IPS-18a (cell line): ENCODE measurements at regions not wholly inside any gene's neighbourhood (a gene's known extent, or its start where the extent isn't known, plus 50 kb on each side); places are given as distances from the start of the nearest gene placed in this dataset.

ENCODE experiments used
- H3K27ac ChIP-seq: one replicate; pipeline ENCODE4 v1.5.1; 2013; ENCODE audit warnings: low read length
- H3K27me3 ChIP-seq: one replicate; pipeline ENCODE4 v1.6.1; 2013; ENCODE audit warnings: mild to moderate bottlenecking, low read length; ENCODE audit not compliant: control insufficient read depth, insufficient read depth
- H3K36me3 ChIP-seq: one replicate; pipeline ENCODE4 v1.6.1; 2013; ENCODE audit warnings: low read depth, low read length; ENCODE audit not compliant: control insufficient read depth
- H3K4me1 ChIP-seq: one replicate; pipeline ENCODE4 v1.6.1; 2013; ENCODE audit warnings: low read depth, low read length; ENCODE audit not compliant: control insufficient read depth
- H3K4me3 ChIP-seq: one replicate; pipeline ENCODE4 v1.5.1; 2013; ENCODE audit warnings: low read length
- H3K9ac ChIP-seq: one replicate; pipeline ENCODE4 v1.6.1; 2013; ENCODE audit warnings: mild to moderate bottlenecking, low read length, moderate library complexity
- H3K9me3 ChIP-seq: one replicate; pipeline ENCODE4 v1.6.1; 2013; ENCODE audit warnings: low read depth, low read length; ENCODE audit not compliant: control insufficient read depth

- peaks cover 2% of the 10 kb centered on the region for H3K9me3 ChIP-seq
- H3K9ac ChIP-seq = no peak overlapping the region
- no peaks in the 10 kb centered on the region for H3K4me1 ChIP-seq
- no peaks in the 10 kb centered on the region for H3K36me3 ChIP-seq
- no peaks in the 10 kb centered on the region for H3K27me3 ChIP-seq
- H3K27ac ChIP-seq = no peak overlapping the region
- no peak overlapping the region for H3K4me3 ChIP-seq
These were observed 367.8 kb upstream of the SULF2 start for GRCh38 chr20:48153103-48153502.

- Histone ChIP-seq H3K4me1 (no peaks in the 10 kb centered on the region), H3K9ac (no peak overlapping the region), H3K36me3 (no peaks in the 10 kb centered on the region), H3K27me3 (no peaks in the 10 kb centered on the region), H3K9me3 (no peaks in the 10 kb centered on the region), H3K27ac (no peak overlapping the region), H3K4me3 (no peak overlapping the region)
These were observed 365.3 kb upstream of the SULF2 start for GRCh38 chr20:48150568-48150967.

GRCh38 chr20:48149902-48150301, 364.6 kb upstream of the SULF2 start:
- no peaks in the 10 kb centered on the region for H3K4me1 ChIP-seq
- H3K36me3 ChIP-seq = no peaks in the 10 kb centered on the region
- H3K27ac ChIP-seq = no peak overlapping the region
- H3K9ac ChIP-seq = no peak overlapping the region
- H3K4me3 ChIP-seq = no peak overlapping the region
- no peaks in the 10 kb centered on the region for H3K9me3 ChIP-seq
- H3K27me3 ChIP-seq = no peaks in the 10 kb centered on the region

- Histone ChIP-seq H3K27ac (no peak overlapping the region), H3K36me3 (no peaks in the 10 kb centered on the region), H3K9ac (no peak overlapping the region), H3K4me3 (no peak overlapping the region), H3K27me3 (no peaks in the 10 kb centered on the region), H3K4me1 (no peaks in the 10 kb centered on the region), H3K9me3 (no peaks in the 10 kb centered on the region)
These were observed 363.8 kb upstream of the SULF2 start for GRCh38 chr20:48148916-48149672.

GRCh38 chr20:48148020-48148419, 362.7 kb upstream of the SULF2 start:
- Histone ChIP-seq H3K9ac (no peak overlapping the region), H3K27me3 (no peaks in the 10 kb centered on the region), H3K9me3 (no peaks in the 10 kb centered on the region), H3K4me3 (no peak overlapping the region), H3K27ac (no peak overlapping the region), H3K36me3 (no peaks in the 10 kb centered on the region), H3K4me1 (peaks cover 2% of the 10 kb centered on the region)

- Histone ChIP-seq H3K27ac (no peak overlapping the region), H3K4me1 (peaks cover 2% of the 10 kb centered on the region), H3K9ac (no peak overlapping the region), H3K4me3 (no peak overlapping the region), H3K9me3 (no peaks in the 10 kb centered on the region), H3K36me3 (no peaks in the 10 kb centered on the region), H3K27me3 (no peaks in the 10 kb centered on the region)
These were observed 362.0 kb upstream of the SULF2 start for GRCh38 chr20:48147311-48147710.

GRCh38 chr20:48146877-48147276, 361.6 kb upstream of the SULF2 start:
- no peak overlapping the region for H3K9ac ChIP-seq
- H3K27ac ChIP-seq = no peak overlapping the region
- H3K4me3 ChIP-seq = no peak overlapping the region
- H3K9me3 ChIP-seq = no peaks in the 10 kb centered on the region
- H3K27me3 ChIP-seq = no peaks in the 10 kb centered on the region
- H3K36me3 ChIP-seq = no peaks in the 10 kb centered on the region
- H3K4me1 ChIP-seq = peaks cover 2% of the 10 kb centered on the region

GRCh38 chr20:48146308-48146707, 361.0 kb upstream of the SULF2 start:
- H3K27me3 ChIP-seq = no peaks in the 10 kb centered on the region
- peaks cover 2% of the 10 kb centered on the region for H3K4me1 ChIP-seq
- H3K9me3 ChIP-seq = no peaks in the 10 kb centered on the region
- no peak overlapping the region for H3K9ac ChIP-seq
- no peaks in the 10 kb centered on the region for H3K36me3 ChIP-seq
- H3K27ac ChIP-seq = no peak overlapping the region
- no peak overlapping the region for H3K4me3 ChIP-seq

GRCh38 chr20:48143435-48144081, 358.3 kb upstream of the SULF2 start:
- Histone ChIP-seq H3K36me3 (no peaks in the 10 kb centered on the region), H3K27me3 (no peaks in the 10 kb centered on the region), H3K27ac (no peak overlapping the region), H3K9ac (no peak overlapping the region), H3K4me1 (peaks cover 2% of the 10 kb centered on the region), H3K9me3 (peaks cover 3% of the 10 kb centered on the region), H3K4me3 (no peak overlapping the region)

GRCh38 chr20:48142516-48142773, 357.2 kb upstream of the SULF2 start:
- no peaks in the 10 kb centered on the region for H3K36me3 ChIP-seq
- peaks cover 2% of the 10 kb centered on the region for H3K4me1 ChIP-seq
- H3K4me3 ChIP-seq = no peak overlapping the region
- H3K27me3 ChIP-seq = no peaks in the 10 kb centered on the region
- peaks cover 3% of the 10 kb centered on the region for H3K9me3 ChIP-seq
- no peak overlapping the region for H3K9ac ChIP-seq
- H3K27ac ChIP-seq = no peak overlapping the region

- Histone ChIP-seq H3K4me1 (peaks cover 2% of the 10 kb centered on the region), H3K36me3 (no peaks in the 10 kb centered on the region), H3K4me3 (no peak overlapping the region), H3K27ac (no peak overlapping the region), H3K9ac (no peak overlapping the region), H3K9me3 (peaks cover 3% of the 10 kb centered on the region), H3K27me3 (no peaks in the 10 kb centered on the region)
These were observed 356.6 kb upstream of the SULF2 start for GRCh38 chr20:48141660-48142515.
